Endodermal cell (in vitro differentiated cells): ENCODE measurements at regions not wholly inside any gene's neighbourhood (a gene's known extent, or its start where the extent isn't known, plus 50 kb on each side); places are given as distances from the start of the nearest gene placed in this dataset.

Experiments used
- DNase-seq: peaks from one replicate; pipeline ENCODE4 v3.0.0-alpha.2; 2017
- H3K27ac ChIP-seq: 2 replicates; pipeline ENCODE4 v1.5.1; 2013; ENCODE audit warnings: mild to moderate bottlenecking, low read depth, low read length, moderate library complexity
- H3K27me3 ChIP-seq: 2 replicates; pipeline ENCODE4 v1.6.1; 2013; ENCODE audit warnings: mild to moderate bottlenecking, low read length, moderate library complexity; ENCODE audit not compliant: insufficient read depth, control insufficient read depth, poor library complexity, severe bottlenecking
- H3K36me3 ChIP-seq: 2 replicates; pipeline ENCODE4 v1.7.0; 2013; ENCODE audit warnings: mild to moderate bottlenecking, low read length, moderate library complexity; ENCODE audit not compliant: control insufficient read depth, insufficient read depth
- H3K4me1 ChIP-seq: one replicate; pipeline ENCODE4 v1.7.0; 2013; ENCODE audit warnings: low read length; ENCODE audit not compliant: control insufficient read depth, insufficient read depth
- H3K4me3 ChIP-seq: 2 replicates; pipeline ENCODE4 v1.5.1; 2013; ENCODE audit warnings: mild to moderate bottlenecking, low read length, moderate library complexity
- H3K9ac ChIP-seq: 2 replicates; pipeline ENCODE4 v1.6.1; 2013; ENCODE audit warnings: mild to moderate bottlenecking, low read length, moderate library complexity; ENCODE audit not compliant: poor library complexity, severe bottlenecking; ENCODE audit errors: extremely low read depth
- H3K9me3 ChIP-seq: 2 replicates; pipeline ENCODE4 v1.6.1; 2013; ENCODE audit warnings: mild to moderate bottlenecking, low read length, moderate library complexity; ENCODE audit not compliant: control insufficient read depth
- H3K27ac Mint-ChIP-seq: 2 replicates; pipeline ENCODE4 v1.8.0; 2020; ENCODE audit warnings: mixed read lengths
- H3K27me3 Mint-ChIP-seq: 2 replicates; pipeline ENCODE4 v1.8.0; 2021; ENCODE audit warnings: mild to moderate bottlenecking, mixed read lengths; ENCODE audit not compliant: insufficient read depth
- H3K36me3 Mint-ChIP-seq: 2 replicates; pipeline ENCODE4 v1.8.0; 2020; ENCODE audit warnings: low read depth, mixed read lengths
- H3K4me1 Mint-ChIP-seq: 2 replicates; pipeline ENCODE4 v1.8.0; 2020; ENCODE audit warnings: mixed read lengths
- H3K4me3 Mint-ChIP-seq: 2 replicates; pipeline ENCODE4 v1.8.0; 2020; ENCODE audit warnings: mild to moderate bottlenecking, moderate library complexity, mixed read lengths
- H3K9me3 Mint-ChIP-seq: 2 replicates; pipeline ENCODE4 v1.8.0; 2020; ENCODE audit warnings: mild to moderate bottlenecking, mixed read lengths
- WGBS, 2 experiments: methylation state at CpG; one replicate each; pipeline versions ENCODE4 v1.1.5 to v1.1.7; 2013; ENCODE audit warnings: missing lambda C conversion rate in 2 of 2, mixed read lengths in 1 of 2; ENCODE audit not compliant: insufficient coverage in 1 of 2, insufficient read length in 1 of 2; 5-methylcytosine and 5-hydroxymethylcytosine counted together
- TF ChIP-seq, protein P1 (sequence below): fragments of 200-600 bp; sonication (generic); conservative IDR thresholded peaks from 2 replicates; pipeline ENCODE4 v1.5.0; 2021; ENCODE audit warnings: antibody characterized with exemption, mild to moderate bottlenecking

DNA sequence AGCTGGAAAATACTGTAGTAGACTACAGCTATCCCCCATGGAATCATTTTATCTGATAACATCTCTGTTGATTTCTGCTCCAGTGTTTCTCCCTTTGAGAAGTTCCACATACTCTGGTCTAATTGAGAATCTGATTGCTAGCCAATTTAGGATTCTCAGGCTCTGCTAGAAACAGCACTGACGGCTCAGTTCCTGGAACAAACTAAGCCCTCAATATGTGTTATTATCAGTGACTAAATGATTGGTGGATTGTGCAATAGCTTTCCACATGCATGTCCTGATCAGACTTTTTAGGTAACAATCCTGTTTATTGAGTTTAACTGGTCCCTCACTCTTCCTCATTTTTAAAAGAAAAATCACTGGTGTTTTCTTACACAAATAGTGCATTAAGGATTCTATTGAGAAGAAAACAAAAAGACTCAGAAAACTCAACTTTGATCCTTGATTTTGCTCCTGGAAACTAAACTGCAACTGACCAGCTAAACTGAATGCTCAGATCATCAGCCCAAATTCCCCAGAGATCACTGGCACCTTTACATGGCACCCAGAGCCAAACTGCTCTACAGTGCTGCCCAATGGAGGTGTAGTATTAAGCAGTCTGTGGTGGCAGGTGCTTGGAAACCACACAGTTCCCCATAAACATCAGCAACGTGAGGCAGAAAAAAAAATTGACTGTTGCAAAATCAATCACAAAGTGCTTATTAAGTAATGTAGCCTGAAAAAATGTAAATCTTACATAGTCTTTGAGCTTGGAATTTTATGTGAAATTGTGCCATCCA, 423.7 kb downstream of the TOX3 start:
- no peak overlapping the region for H3K4me3 Mint-ChIP-seq
- no peaks in the 10 kb centered on the region for H3K27me3 Mint-ChIP-seq
- peaks cover 18% of the 10 kb centered on the region for H3K9me3 Mint-ChIP-seq
- no peaks in the 10 kb centered on the region for H3K36me3 ChIP-seq
- H3K27ac Mint-ChIP-seq: no peak overlapping the region
- H3K36me3 Mint-ChIP-seq: no peaks in the 10 kb centered on the region
- H3K4me1 ChIP-seq: no peaks in the 10 kb centered on the region
- DNase-seq: no peak
- H3K9me3 ChIP-seq: peaks cover 11% of the 10 kb centered on the region
- no peak overlapping the region for H3K4me3 ChIP-seq
- WGBS, 2 experiments: 93 to 100% methylated on average over 1 to 2 of the region's 2 CpGs
- no peak overlapping the region for H3K9ac ChIP-seq
- H3K27me3 ChIP-seq: no peaks in the 10 kb centered on the region
- no peak overlapping the region for H3K27ac ChIP-seq
- no peaks in the 10 kb centered on the region for H3K4me1 Mint-ChIP-seq
- TF ChIP-seq, protein P1, sequence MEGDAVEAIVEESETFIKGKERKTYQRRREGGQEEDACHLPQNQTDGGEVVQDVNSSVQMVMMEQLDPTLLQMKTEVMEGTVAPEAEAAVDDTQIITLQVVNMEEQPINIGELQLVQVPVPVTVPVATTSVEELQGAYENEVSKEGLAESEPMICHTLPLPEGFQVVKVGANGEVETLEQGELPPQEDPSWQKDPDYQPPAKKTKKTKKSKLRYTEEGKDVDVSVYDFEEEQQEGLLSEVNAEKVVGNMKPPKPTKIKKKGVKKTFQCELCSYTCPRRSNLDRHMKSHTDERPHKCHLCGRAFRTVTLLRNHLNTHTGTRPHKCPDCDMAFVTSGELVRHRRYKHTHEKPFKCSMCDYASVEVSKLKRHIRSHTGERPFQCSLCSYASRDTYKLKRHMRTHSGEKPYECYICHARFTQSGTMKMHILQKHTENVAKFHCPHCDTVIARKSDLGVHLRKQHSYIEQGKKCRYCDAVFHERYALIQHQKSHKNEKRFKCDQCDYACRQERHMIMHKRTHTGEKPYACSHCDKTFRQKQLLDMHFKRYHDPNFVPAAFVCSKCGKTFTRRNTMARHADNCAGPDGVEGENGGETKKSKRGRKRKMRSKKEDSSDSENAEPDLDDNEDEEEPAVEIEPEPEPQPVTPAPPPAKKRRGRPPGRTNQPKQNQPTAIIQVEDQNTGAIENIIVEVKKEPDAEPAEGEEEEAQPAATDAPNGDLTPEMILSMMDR: no peak

DNA sequence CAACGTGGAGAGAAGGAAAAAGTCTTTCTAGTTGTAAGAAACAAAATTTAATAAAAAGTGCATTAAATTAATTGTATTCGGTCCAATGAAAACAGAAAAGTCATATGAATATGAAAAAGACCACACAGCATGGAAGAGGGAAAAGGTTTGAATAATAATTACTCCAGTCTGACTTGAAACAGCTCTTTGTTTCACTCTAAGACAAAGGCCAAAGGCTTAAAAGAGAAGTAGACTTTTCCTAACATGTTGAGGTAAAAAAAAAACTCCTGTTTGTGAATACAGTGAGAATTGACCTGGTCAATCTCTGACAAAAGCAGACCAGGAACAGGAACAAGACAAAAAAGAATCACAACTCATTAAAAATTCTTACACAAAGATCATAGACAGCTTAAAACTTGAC, 429.8 kb downstream of the TOX3 start:
- H3K27ac Mint-ChIP-seq: no peak overlapping the region
- H3K4me1 Mint-ChIP-seq: peaks cover 1% of the 10 kb centered on the region

DNA sequence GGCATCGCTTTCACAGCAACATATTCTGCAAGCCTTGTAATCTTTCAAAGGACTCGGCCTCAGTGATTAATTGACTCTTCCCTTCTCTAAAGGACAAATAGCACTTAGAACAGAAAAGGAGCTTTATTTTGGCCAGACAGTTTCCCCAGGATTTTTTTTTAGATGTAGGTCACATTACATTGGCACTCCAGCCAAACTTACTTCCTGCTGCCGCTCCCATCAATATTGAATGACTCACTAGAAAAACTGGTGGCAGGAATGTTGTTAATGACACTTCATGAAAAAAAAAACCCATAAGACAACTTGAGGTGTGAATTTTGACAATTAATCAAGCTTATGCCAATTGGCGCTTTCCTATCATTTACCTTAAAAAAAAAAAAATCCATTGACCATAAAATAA, 432.6 kb downstream of the TOX3 start:
- Mint-ChIP-seq H3K27me3 (no peaks in the 10 kb centered on the region), H3K9me3 (peaks cover 6% of the 10 kb centered on the region), H3K36me3 (no peaks in the 10 kb centered on the region), H3K4me1 (peaks cover 1% of the 10 kb centered on the region), H3K4me3 (no peak overlapping the region), H3K27ac (no peak overlapping the region)
- Histone ChIP-seq H3K4me3 (no peak overlapping the region), H3K9ac (no peak overlapping the region), H3K27me3 (no peaks in the 10 kb centered on the region), H3K36me3 (no peaks in the 10 kb centered on the region), H3K27ac (no peak overlapping the region), H3K4me1 (no peaks in the 10 kb centered on the region), H3K9me3 (no peaks in the 10 kb centered on the region)
- no peak for DNase-seq
- TF ChIP-seq, protein P1: no peak
- WGBS, 2 experiments: 83 to 94% methylated on average over 4 of the region's 4 CpGs

More for the DNA sequence above, 429.8 kb downstream of the TOX3 start:
- 50 to 52% methylated on average over 1 to 2 of the region's 2 CpGs for WGBS, 2 experiments
- no peak overlapping the region for H3K9ac ChIP-seq
- H3K9me3 Mint-ChIP-seq: peaks cover 18% of the 10 kb centered on the region
- H3K9me3 ChIP-seq: peaks cover 11% of the 10 kb centered on the region
- H3K4me3 Mint-ChIP-seq: no peak overlapping the region
- no peaks in the 10 kb centered on the region for H3K36me3 ChIP-seq
- TF ChIP-seq, protein P1: no peak
- no peaks in the 10 kb centered on the region for H3K36me3 Mint-ChIP-seq
- H3K27me3 Mint-ChIP-seq: no peaks in the 10 kb centered on the region
- H3K27ac ChIP-seq: peak overlapping the region; percentile 40
- no peaks in the 10 kb centered on the region for H3K27me3 ChIP-seq
- H3K4me1 ChIP-seq: no peaks in the 10 kb centered on the region
- H3K4me3 ChIP-seq: no peak overlapping the region
- no peak for DNase-seq
